H9 (cell line): ENCODE measurements at regions not wholly inside any gene's neighbourhood (a gene's known extent, or its start where the extent isn't known, plus 50 kb on each side); places are given as distances from the start of the nearest gene placed in this dataset.

Experiments
- DNase-seq: peaks from one replicate; pipeline ENCODE4 v3.0.0-alpha.2; 2017
- H2AFZ ChIP-seq: one replicate; pipeline ENCODE4 v1.6.1; 2013; ENCODE audit warnings: mild to moderate bottlenecking, low read length, control low read depth, moderate library complexity
- H2AK5ac ChIP-seq: 2 replicates; pipeline ENCODE4 v1.6.1; 2013; ENCODE audit warnings: low read length, control low read depth, mixed read lengths; ENCODE audit not compliant: insufficient read length
- H2BK120ac ChIP-seq: one replicate; pipeline ENCODE4 v1.6.1; 2013; ENCODE audit warnings: low read depth, mild to moderate bottlenecking, low read length, control low read depth, inconsistent platforms; ENCODE audit not compliant: poor library complexity, severe bottlenecking
- H2BK12ac ChIP-seq: 2 replicates; pipeline ENCODE4 v1.6.1; 2013; ENCODE audit warnings: low read length, control low read depth, mixed read lengths, low read depth; ENCODE audit not compliant: insufficient read length
- H2BK15ac ChIP-seq: 2 replicates; pipeline ENCODE4 v1.6.1; 2013; ENCODE audit warnings: low read depth, low read length, control low read depth
- H2BK20ac ChIP-seq: one replicate; pipeline ENCODE4 v1.6.1; 2013; ENCODE audit warnings: low read depth, mild to moderate bottlenecking, low read length, control low read depth, inconsistent platforms; ENCODE audit not compliant: poor library complexity, severe bottlenecking
- H2BK5ac ChIP-seq: 2 replicates; pipeline ENCODE4 v1.6.1; 2013; ENCODE audit warnings: low read length, control low read depth, mixed read lengths; ENCODE audit not compliant: insufficient read length
- H3K14ac ChIP-seq: 2 replicates; pipeline ENCODE4 v1.6.1; 2013; ENCODE audit warnings: low read length, control low read depth; ENCODE audit not compliant: insufficient read depth
- H3K18ac ChIP-seq: 2 replicates; pipeline ENCODE4 v1.6.1; 2013; ENCODE audit warnings: low read depth, mild to moderate bottlenecking, mixed read lengths, low read length, control low read depth; ENCODE audit not compliant: insufficient read length
- H3K23ac ChIP-seq: 2 replicates; pipeline ENCODE4 v1.6.1; 2013; ENCODE audit warnings: low read length, control low read depth, mixed read lengths, low read depth; ENCODE audit not compliant: insufficient read length
- H3K23me2 ChIP-seq: 2 replicates; pipeline ENCODE4 v1.6.1; 2013; ENCODE audit warnings: low read depth, mild to moderate bottlenecking, mixed read lengths, low read length, control low read depth; ENCODE audit not compliant: insufficient read length, poor library complexity, severe bottlenecking
- H3K27ac ChIP-seq: 2 replicates; pipeline ENCODE4 v1.5.1; 2013; ENCODE audit warnings: low read length, control low read depth, mixed read lengths, low read depth; ENCODE audit not compliant: insufficient read length
- H3K27me3 ChIP-seq: 2 replicates; pipeline ENCODE4 v1.6.1; 2013; ENCODE audit warnings: low read length, control low read depth, inconsistent platforms; ENCODE audit not compliant: insufficient read depth
- H3K4ac ChIP-seq: 2 replicates; pipeline ENCODE4 v1.6.1; 2013; ENCODE audit warnings: low read depth, mild to moderate bottlenecking, control low read depth, inconsistent platforms, low read length, moderate library complexity
- H3K4me1 ChIP-seq: 2 replicates; pipeline ENCODE4 v1.6.1; 2013; ENCODE audit warnings: low read length, control low read depth, inconsistent platforms; ENCODE audit not compliant: insufficient read depth
- H3K4me2 ChIP-seq: 2 replicates; pipeline ENCODE4 v1.6.1; 2013; ENCODE audit warnings: low read length, control low read depth, mixed read lengths; ENCODE audit not compliant: insufficient read length, insufficient read depth
- H3K56ac ChIP-seq: 2 replicates; pipeline ENCODE4 v1.6.1; 2013; ENCODE audit warnings: low read depth, mild to moderate bottlenecking, mixed read lengths, low read length, control low read depth; ENCODE audit not compliant: insufficient read length
- H3K79me1 ChIP-seq: 2 replicates; pipeline ENCODE4 v1.6.1; 2013; ENCODE audit warnings: low read depth, mild to moderate bottlenecking, moderate library complexity, low read length, control low read depth, inconsistent platforms; ENCODE audit not compliant: insufficient read depth, poor library complexity, severe bottlenecking
- H3K79me2 ChIP-seq: 2 replicates; pipeline ENCODE4 v1.6.1; 2013; ENCODE audit warnings: low read length, control low read depth, inconsistent platforms; ENCODE audit not compliant: insufficient read depth
- H3K9ac ChIP-seq: 2 replicates; pipeline ENCODE4 v1.6.1; 2013; ENCODE audit warnings: low read length, control low read depth, mixed read lengths; ENCODE audit not compliant: insufficient read length; ENCODE audit errors: extremely low read depth
- H3K9me3 ChIP-seq: one replicate; pipeline ENCODE4 v1.6.1; 2013; ENCODE audit warnings: low read depth, low read length, inconsistent platforms; ENCODE audit not compliant: control insufficient read depth
- H3T11ph ChIP-seq: one replicate; pipeline ENCODE4 v1.6.1; 2013; ENCODE audit warnings: mild to moderate bottlenecking, low read length, control low read depth, inconsistent platforms
- H4K20me1 ChIP-seq: one replicate; pipeline ENCODE4 v1.6.1; 2013; ENCODE audit not compliant: control insufficient read depth, insufficient read length, insufficient read depth
- H4K5ac ChIP-seq: 2 replicates; pipeline ENCODE4 v1.6.1; 2013; ENCODE audit warnings: low read depth, mild to moderate bottlenecking, mixed read lengths, low read length, control low read depth; ENCODE audit not compliant: insufficient read length
- H4K8ac ChIP-seq: replicated peaks from 2 replicates; pipeline ENCODE4 v1.6.1; 2013; ENCODE audit warnings: low read length, control low read depth, mixed read lengths, low read depth; ENCODE audit not compliant: insufficient read length
- H4K91ac ChIP-seq: 2 replicates; pipeline ENCODE4 v1.6.1; 2013; ENCODE audit warnings: low read depth, mild to moderate bottlenecking, moderate library complexity, mixed read lengths, low read length, control low read depth; ENCODE audit not compliant: insufficient read length
- H3K27ac Mint-ChIP-seq, 3 experiments: 2 replicates in 2 of 3; 3 replicates in 1 of 3; pipeline ENCODE4 v1.8.0; 2020 to 2021; ENCODE audit warnings: mixed read lengths in 3 of 3, mild to moderate bottlenecking in 1 of 3, moderate library complexity in 1 of 3
- H3K27me3 Mint-ChIP-seq: 2 replicates; pipeline ENCODE4 v1.8.0; 2021; ENCODE audit warnings: low read depth, mild to moderate bottlenecking, moderate library complexity, mixed read lengths
- H3K36me3 Mint-ChIP-seq, 3 experiments: 2 replicates in 2 of 3; 3 replicates in 1 of 3; pipeline ENCODE4 v1.8.0; 2020 to 2021; ENCODE audit warnings: low read depth in 3 of 3, mixed read lengths in 3 of 3; ENCODE audit not compliant: insufficient read depth in 1 of 3
- H3K4me1 Mint-ChIP-seq, 2 experiments: 2 replicates each; pipeline ENCODE4 v1.8.0; 2020; ENCODE audit warnings: mixed read lengths in 2 of 2
- H3K4me3 Mint-ChIP-seq, 2 experiments: 2 replicates in 1 of 2; 3 replicates in 1 of 2; pipeline ENCODE4 v1.8.0; 2020 to 2021; ENCODE audit warnings: mild to moderate bottlenecking in 2 of 2, mixed read lengths in 2 of 2, moderate library complexity in 1 of 2
- H3K9me3 Mint-ChIP-seq, 2 experiments: 2 replicates in 1 of 2; 3 replicates in 1 of 2; pipeline ENCODE4 v1.8.0; 2020; ENCODE audit warnings: mild to moderate bottlenecking in 2 of 2, mixed read lengths in 2 of 2, moderate library complexity in 1 of 2
- CTCF ChIP-seq: fragments of 200-600 bp; sonication (generic); conservative IDR thresholded peaks from 3 replicates; pipeline ENCODE4 v1.8.0; 2021; ENCODE audit warnings: antibody characterized with exemption, mild to moderate bottlenecking

DNA sequence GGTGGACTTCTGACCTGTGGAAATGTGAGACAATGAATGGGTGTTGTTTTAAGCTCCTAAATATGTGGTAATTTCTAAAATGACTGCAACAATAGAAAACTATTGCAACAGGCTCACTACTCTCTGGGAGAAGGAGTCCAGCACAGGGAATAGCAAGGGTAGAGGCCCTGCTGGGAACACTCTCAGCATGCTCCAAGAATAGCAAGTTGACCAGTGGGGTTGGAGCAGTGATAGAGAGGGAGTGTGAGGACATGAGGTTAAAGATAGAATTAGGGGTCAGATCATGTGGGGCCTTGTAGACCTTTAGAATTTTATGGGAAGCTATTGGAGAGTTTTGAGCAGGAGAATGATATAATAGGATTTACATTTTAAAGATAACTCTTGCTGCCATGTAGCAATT, 346.7 kb upstream of the CCDC196 start:
- Mint-ChIP-seq H3K9me3 (peaks cover 0 to 2% of the 10 kb centered on the region in 2 experiments; a peak in 2 of 5 replicates), H3K4me3 (no peak overlapping the region), H3K27me3 (no peaks in the 10 kb centered on the region), H3K27ac (no peak overlapping the region), H3K4me1 (peaks cover 0 to 5% of the 10 kb centered on the region in 2 experiments; a peak in 1 of 4 replicates), H3K36me3 (peaks cover 0 to 2% (median 0%) of the 10 kb centered on the region in 3 experiments; a peak in 2 of 7 replicates)
- Histone ChIP-seq H3K18ac (no peak overlapping the region), H3K23ac (no peak overlapping the region), H3K27ac (no peak overlapping the region), H3K4ac (no peak overlapping the region), H3K79me2 (no peaks in the 10 kb centered on the region), H3T11ph (no peak overlapping the region), H4K8ac (no peak overlapping the region), H3K56ac (no peak overlapping the region), H2BK15ac (no peak overlapping the region), H2AFZ (no peak overlapping the region), H4K20me1 (no peaks in the 10 kb centered on the region), H3K79me1 (no peaks in the 10 kb centered on the region), H3K27me3 (no peaks in the 10 kb centered on the region), H3K23me2 (no peaks in the 10 kb centered on the region), H2BK120ac (no peak overlapping the region), H2BK12ac (no peak overlapping the region), H3K9ac (no peak overlapping the region), H4K5ac (no peak overlapping the region), H3K4me1 (no peaks in the 10 kb centered on the region), H4K91ac (no peak overlapping the region), H2AK5ac (no peak overlapping the region), H3K14ac (no peak overlapping the region), H2BK5ac (no peak overlapping the region), H2BK20ac (no peak overlapping the region), H3K4me2 (no peak overlapping the region), H3K9me3 (no peaks in the 10 kb centered on the region)
- TF ChIP-seq CTCF, result no peak
- no peak for DNase-seq
